HG02610 (cell line): ENCODE measurements at regions not wholly inside any gene's neighbourhood (a gene's known extent, or its start where the extent isn't known, plus 50 kb on each side); places are given as distances from the start of the nearest gene placed in this dataset.
"Not testable (repeated sequence)": the region's sequence is repeated elsewhere in the genome, so short reads cannot be mapped to it uniquely, and the experiment has no call there.

Experiments used
- ATAC-seq: cut with Tn5 transposase; IDR thresholded peaks from one replicate; pipeline ENCODE4 v1.9.1; 2021; ENCODE audit warnings: mild to moderate bottlenecking, moderate library complexity; ENCODE audit not compliant: unreplicated experiment

DNA sequence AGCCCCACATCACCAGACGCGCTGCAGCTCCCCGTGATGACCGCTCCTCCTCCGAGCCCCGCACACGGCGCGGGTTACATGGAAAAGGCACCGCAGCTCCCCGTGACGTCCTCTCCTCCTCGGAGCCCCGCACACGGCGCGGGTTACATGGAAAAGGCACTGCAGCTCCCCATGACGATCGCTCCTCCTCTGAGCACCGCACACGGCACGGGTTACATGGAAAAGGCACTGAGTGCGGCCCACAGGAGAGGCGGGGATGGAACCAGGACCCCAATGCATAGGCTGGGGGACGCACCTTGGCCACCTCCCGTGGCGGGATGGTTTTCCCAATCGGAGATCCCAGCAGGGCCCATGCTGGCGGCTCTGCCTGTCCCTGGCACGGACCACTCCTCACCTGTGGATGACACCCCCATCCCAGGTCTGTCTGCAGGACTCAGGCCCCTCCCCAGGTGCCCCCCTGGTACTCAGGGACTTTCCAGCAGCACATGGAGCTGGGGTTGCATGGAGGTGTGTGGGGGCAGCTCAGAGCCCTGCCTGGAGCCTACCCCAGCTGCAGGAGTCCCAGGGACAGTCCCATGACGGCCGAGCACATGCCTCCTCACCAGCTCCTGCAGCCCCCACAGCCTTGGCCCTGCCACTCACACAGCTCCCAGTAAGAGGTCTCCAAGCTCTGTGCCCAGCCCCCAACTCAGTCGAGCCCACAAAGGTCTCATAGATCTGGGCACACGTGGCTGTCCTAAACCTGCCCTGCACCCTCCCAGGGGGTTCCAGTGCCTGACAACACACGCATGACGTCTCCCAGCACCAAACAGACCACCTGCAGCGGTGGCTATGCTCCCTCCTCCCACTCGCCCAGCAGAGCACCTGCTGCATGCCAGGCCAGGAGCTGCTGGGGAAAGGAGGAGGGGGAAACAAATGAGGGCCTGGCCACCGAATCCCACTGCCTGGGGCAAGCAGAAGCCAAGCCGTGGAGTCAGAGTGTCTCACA is 166.6 kb downstream of the BRD1 start:
- no peak for ATAC-seq

DNA sequence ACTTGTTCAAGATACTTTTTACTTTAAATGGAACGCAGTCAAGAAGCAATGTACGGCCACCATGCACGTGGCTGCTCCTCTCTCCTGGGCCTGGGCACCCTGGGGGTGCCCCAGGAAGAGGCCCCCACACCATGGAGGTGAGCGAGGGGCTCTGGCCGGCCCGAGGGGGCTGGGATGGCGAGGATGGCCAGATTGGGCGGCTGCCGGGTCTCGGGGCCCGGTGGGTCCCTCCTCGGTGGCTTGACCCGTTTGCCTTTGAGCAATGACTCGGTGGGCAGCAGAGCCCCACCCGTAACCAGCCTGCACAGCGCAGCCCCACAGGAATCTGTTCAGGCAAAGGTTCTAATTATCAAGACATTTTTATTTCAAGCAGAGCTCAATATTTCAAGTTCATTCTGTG is 167.4 kb downstream of the BRD1 start:
- ATAC-seq, result no peak

DNA sequence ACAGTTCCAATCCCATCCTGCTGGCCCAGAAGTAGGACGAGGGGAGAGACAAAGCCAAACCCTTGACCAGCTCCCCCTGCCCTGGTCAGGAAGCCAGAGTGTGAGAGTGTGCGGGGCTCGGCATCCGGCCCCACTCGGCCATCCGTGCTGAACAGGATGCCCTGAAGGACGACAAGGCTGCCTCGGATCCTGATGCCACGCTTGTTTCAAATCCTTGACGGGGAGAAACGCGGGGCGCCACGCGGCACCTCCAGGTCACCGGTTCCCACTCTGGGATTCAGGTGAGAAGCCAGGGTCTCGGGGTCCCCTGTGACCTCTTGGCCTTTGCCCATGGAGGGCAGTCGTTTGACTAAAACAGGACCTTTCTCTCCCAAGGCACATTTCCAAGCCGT is 167.8 kb downstream of the BRD1 start:
- ATAC-seq, result no peak

DNA sequence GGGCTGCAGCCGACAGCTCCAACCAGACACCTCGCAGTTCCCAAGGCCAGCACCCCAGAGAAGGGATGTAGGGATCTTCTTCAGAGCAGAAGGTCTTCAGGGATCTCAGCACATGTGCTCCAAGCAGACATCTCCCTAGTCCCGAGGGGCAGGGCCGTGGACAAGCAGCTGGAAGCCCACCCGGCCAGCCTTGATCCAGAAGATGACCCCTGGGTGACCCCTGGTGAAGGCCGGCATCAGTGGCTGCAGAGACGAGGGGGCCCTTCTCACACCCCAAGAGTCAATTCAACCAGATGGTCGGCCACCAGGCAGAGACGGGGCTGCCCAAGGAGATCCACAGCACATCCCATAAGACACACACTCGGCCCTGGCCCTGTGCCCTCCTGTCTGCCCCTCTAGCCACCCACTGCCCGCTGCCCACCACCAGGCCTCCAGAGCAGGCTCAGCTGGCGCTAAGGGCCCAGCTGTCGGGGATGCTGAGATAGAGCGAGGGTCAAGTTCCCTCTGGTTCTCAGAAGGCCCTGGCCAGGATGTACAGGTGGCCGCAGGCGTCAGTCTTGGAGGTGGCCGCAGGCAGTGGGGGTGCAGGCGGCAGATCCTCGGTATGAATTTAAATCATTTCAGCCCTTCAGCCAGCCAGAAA is 168.3 kb downstream of the BRD1 start:
- ATAC-seq, result no peak

DNA sequence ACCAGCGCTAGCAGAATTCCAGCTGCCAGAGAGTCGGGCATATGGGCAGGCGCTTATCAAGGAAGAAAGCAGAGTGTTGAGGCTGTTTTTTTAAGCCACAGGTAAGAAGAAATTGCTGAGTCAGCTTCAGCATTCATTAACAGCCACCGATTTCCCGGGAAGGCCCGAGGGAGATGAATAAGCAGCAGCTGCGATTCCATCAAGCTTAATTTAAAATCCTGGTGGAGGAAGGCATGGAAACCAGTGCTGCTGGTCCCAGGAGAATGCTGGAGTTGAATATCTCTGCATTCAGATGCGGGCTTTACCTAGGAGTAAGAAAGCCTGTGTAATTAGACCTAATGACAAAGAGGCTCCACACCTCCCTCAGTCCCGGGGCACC is 168.8 kb downstream of the BRD1 start:
- ATAC-seq, result no peak

DNA sequence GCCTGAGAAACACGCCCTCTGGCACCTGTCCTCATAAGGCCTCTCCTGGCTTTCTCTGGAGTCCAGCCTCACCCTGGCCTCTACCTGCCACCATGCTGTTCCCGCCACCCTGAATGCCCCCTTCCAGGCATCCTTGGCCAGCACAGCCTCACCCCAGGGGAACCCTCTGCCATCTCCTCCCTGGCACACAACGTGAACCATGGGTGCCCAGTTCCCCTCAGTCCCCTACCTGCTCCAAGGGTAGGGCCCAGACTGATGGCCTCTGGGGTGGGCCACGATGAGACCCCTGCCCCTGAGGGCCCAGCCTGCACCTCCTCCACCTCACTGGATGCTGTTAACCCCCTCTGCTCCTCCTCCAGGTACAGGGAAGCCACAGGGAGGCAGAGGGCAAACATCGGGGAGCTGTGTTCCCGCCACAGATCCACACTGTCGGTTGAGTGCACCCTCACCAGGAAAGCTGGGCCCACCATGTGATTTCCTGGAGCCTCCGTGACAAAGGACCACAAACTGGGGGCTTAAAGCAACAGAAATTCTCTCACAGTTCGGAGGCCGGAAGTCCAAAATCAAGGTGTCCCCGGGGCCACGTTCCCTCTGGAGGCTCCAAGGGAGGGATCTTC is 169.6 kb downstream of the BRD1 start:
- no peak for ATAC-seq

DNA sequence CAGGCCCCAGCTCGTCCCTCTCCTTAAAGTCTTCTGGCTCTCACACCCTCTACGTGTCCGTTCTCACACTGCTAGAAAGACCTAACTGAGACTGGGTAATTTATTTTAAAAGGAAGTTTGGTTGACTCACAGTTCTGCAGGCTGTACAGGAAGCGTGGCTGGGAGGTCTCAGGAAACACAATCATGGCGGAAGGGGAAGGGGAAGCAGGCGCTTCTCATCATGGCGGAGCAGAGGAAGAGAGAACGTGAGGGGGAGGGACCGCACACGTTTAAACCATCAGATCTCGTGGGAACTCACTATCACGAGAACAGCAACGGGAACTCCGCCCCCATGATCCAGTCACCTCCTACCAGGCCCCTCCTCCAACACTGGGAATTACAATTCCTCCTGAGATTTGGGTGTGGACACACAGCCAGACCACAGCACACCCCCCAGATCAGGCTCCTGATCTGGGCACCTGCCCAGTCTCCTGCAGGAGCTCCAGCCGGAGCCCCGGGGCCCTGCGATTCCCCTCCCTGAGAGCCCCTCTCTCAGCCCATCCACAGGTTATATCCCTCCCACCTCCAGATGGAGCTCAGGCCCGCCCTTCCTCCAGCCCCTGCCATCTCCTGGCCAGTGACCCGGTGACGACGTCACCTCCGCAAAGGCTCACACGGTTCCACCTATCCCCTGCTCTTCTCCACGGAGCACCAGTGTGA is 170.2 kb downstream of the BRD1 start:
- no peak for ATAC-seq

DNA sequence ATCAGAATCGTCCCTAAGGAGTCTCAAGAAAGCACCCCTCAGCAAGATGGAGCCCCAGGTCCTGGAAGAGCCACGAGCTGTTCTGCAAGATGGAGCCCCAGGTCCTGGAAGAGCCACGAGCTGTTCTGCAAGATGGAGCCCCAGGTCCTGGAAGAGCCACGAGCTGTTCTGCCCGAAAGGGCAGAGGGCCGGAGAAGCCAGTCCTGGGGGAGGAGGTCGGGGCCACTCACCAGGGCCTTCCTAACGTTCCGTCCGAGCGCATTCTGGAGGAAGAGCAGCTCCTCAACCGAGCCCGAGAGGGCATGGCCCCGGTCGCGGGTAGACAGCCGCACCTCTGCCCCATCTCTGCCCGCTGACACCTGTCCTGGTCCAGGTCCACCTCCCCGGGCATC is 170.8 kb downstream of the BRD1 start:
- not testable (repeated sequence) for ATAC-seq

DNA sequence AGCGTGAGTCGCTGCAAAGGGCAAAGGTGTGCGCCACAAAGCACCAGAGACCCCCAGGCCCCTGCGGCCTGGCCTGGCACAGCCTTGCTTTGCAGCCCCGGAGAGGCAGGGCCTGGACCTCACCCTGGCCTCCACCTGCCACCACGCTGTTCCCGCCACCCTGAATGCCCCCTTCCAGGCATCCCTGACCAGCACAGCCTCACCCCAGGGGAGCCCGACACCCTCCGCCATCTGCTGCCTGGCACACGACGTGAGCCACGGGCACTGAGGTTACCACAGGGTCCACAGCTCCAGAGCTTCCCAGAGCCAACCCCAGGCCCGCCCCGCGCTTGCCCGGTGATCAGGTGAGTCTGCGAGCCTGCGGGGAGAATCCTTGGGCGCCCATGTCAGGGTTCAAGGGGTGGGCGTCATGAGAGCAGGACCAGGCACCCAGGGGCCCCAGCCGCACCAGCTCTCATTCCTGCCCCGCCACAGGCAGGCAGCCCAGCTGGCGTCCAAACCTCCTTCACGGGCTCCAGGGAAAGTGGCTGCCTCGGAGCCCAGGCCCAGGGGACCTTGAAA is 171.3 kb downstream of the BRD1 start:
- no peak for ATAC-seq

DNA sequence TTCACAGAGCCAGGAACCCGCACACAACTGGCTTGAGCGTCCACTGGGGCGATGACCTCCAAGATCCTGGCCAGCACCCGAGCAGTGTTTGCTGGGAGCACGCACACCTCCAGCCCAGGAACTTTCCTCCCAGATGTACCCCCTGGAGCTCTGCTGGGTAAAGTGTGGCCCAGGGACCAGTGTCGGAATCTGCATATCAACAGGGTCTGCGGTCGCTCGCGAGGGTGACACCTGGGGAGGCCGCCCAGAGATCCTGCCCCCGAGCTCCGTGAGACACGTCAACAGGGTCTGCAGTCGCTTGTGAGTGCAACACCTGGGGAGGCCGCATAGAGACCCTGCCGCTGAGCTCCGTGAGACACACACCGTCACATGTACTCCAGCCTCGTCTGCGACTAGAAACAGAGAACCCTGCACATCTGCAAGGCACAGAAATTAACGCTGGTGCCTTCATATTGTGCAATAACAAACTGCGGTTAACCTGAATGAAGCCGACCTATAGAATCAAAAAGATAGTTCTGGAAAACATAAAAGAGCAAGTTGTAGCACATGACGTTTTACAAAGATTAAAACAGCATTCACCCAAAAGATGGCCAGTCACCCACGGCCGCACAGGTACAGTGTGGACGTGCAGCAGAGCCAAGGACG is 172.4 kb downstream of the BRD1 start:
- no peak for ATAC-seq

DNA sequence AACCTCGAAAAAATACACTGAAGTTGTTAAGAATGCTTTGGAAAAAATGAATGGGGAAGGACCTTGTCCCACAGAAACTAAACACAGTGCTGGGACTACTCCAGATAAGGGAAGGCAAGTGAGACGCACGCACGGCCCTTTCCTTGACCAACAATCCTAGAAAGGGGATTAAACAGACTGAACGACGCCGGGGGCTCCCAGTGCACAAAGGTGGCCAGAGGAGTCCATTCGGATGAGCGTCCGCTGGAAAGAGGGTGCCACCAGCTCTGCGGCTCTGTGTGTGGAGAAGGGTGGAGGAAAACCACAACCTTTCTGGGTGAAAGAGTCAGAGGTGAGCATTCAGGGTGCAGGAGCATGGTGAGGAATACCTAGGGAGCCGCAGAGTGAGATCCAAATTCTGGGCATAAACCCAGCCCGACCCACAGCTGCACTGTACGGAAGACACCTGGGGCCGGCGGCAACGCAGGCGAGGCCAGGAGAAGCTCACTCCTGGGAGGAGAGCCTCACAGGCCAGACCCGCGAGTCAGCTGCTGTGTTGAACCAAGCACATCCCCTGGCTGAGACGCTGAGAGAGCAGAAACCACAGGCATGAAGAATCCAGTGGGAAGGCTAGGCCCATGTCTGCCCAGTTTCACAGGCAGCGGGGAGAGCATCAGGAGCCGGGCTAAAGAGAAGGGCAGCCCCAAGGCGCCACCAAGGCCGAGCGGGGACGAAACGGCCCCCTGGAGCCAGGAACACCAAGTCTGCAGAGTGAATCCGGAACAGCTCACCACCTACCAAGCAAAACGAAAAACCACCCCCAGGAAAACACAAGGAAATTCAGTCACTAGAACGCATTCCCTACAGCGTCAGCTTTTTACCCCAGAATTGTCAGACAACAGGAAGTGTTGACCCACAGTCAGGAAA is 177.1 kb downstream of the BRD1 start:
- no peak for ATAC-seq

DNA sequence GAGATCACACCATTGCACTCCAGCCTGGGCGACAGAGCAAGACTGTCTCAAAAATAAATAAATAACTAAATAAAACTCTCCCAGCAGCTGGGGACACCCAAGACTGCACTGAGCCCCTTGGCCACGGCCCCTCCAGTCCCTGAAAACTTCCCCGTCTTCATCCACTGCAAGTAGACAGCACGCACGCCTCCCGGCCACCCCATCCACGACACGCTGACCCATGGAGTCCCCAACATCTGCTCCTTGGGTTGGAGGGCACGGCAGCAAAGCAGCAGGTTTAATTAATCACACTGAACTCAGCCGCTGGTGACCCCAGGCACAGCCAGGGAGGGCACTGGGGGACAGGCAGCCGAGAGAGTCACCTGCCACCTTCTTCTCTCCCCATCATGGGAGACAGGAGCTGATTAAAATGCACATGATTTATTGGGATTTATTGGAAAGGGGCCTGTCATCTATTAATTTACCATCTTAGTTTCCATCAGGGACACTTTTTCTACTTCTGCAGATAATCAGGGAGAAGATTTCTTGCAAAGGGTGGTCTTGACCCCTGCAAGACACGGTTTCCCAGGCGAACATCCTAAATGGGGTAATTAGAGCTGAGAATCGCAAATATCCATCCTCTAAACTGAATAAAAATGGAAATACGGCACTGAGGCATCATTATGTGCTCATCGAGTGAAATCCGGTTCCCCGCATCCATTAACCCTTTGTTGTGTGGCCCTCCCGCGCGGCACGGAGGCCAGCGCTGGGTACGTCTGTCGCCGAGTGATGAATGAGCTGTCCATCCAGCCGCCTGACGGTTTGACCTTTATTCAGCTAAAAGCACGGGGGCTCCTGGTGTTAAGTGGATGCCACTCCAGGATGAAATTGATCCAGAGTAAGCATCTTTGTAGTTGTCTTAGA is 178.3 kb downstream of the BRD1 start:
- no peak for ATAC-seq

DNA sequence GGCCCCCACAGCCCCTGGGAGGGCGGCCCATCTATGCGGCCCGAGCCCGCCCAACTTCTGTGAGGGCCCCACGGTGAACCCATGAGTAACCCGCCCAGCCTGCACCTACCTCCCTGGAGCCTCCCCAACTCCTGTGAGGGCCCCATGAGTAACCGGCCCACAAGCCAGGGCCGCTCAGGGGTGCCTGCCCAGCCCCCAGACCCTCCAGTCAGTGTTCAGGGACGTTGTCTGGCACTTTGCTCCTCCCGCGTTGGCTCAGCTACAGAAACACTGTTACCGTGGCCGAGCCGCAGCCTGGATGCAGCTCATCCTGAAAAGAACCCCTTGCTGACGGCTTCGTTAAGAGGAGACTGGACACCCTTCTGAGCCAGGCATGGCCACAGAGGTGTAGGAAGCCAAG is 179.6 kb downstream of the BRD1 start:
- ATAC-seq, result no peak

DNA sequence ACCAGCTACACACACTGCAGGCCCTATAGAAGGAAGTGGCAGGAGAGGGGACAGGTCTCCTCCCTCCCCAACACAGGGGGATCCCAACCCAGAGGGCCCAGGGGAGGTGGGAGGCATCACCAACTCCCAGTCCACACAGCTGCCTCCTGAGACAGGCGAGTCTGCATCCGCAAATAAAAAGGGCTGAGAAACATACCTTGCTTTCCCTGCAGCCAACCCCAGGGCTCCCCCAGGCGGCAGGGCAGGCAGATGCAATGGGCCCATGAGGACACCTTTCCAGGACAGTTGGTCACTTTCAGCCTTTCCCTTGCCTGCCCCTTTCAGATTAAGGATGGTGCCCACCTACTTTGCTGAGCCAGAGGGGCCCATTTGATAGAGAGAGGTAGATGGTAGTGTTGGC is 180.0 kb downstream of the BRD1 start:
- ATAC-seq, result no peak

DNA sequence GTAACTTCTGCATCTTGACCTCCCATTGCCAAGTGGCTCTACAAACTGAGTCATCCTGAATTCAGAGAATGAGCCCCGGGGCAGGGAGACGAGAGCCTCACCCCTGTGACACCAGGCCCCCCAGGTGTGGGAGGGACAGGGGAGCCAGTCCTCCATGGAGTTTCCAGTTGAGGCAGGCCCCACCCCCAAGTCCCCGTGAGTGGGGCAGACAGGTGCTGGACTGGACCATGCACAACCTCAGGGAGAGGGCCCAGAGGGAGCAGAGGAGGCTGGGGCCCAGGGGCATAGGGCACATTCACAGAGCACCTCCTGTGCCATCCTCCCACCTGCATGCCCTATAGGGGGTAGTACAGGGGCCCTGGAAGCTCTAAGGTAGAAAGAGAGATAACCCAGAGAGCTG is 180.8 kb downstream of the BRD1 start:
- no peak for ATAC-seq

DNA sequence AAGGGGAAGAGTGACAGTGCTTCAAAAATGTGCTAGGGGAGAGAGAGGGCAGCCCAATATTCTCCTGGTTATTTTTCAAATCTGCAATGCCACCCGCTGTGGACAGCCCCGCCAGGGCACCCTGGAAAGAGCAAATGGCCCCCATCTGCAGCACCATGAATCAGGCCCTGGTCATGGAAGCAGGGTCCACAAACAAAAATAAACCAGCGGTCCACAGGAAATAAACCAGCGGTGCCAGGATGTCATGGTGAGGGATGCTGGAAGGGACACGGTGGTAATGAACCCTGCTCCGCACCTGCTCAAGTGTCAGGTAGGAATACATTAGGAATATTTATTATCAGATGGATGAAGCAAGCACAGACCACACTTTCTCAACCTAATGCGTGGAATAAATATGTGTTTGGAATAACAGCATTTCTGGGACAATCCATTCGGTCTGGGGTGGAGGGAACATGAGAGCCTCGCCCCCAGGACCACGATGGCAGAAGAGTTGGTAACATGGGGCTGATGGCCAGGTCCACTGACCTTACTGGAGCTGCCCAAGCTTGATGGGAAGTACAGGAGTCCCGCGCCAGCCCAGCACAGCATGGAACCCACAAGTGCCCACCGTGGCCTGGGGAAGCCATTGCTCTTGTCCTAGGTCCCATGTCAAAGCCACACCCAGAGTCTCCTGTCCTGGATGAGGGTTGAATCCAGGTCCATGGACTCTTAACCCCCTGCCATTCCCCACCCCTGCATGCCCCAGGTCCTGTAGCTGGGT is 181.7 kb downstream of the BRD1 start:
- no peak for ATAC-seq

DNA sequence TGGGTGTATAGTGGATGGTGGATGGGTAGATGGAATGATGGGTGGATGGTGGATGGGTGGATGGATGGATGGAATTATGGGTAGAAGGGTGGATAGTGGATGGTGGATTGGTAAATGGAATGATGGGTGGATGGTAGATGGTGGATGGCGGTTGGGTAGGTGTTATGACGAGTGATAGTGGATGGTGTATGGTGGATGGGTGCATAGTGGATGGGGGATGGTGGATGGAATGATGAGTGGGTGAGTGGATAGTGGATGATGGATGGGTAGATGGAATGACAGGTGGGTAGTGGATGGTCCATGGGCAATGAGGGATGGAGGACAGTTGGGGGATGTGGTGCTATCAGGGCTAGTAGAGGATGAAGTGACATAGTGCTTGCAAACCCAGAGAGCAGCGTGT is 182.4 kb downstream of the BRD1 start:
- ATAC-seq, result no peak

DNA sequence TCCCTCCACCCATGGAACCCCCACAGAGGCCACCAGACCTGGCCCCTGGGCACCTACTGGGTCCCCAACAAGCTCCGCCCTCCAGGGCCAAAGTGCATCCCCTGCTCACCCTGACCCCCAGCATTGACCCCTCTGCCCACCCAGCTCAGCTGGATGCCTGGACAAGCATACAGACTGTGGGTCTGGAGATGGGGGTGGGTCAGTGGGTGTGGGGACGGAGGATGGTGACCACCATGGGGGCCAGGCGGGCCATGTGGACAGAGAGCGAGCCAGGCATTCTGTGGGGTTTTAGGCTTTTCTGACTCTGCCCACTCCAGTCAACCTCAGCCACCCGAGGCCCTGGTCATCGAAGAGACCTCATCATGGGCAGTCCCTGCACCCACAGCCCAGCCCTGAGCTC is 183.7 kb downstream of the BRD1 start:
- no peak for ATAC-seq
